HG03460 (cell line): ENCODE measurements at regions not wholly inside any gene's neighbourhood (a gene's known extent, or its start where the extent isn't known, plus 50 kb on each side); places are given as distances from the start of the nearest gene placed in this dataset.
"Not testable (repeated sequence)": the region's sequence is repeated elsewhere in the genome, so short reads cannot be mapped to it uniquely, and the experiment has no call there.

ENCODE experiments used
- ATAC-seq: cut with Tn5 transposase; IDR thresholded peaks from one replicate; pipeline ENCODE4 v1.9.1; 2021; ENCODE audit not compliant: unreplicated experiment

GRCh38 chr6:56719315-56720058 is 76.8 kb upstream of the DST start:
- not testable (repeated sequence) for ATAC-seq

GRCh38 chr6:56718236-56718635 is 75.5 kb upstream of the DST start:
- no peak for ATAC-seq

GRCh38 chr6:56716229-56716628 is 73.5 kb upstream of the DST start:
- no peak for ATAC-seq

- no peak for ATAC-seq
These were observed 73.1 kb upstream of the DST start for GRCh38 chr6:56715741-56716140.

GRCh38 chr6:56714982-56715456 is 72.3 kb upstream of the DST start:
- ATAC-seq = no peak

GRCh38 chr6:56714273-56714672 is 71.6 kb upstream of the DST start:
- ATAC-seq = no peak

GRCh38 chr6:56713254-56713672 is 70.6 kb upstream of the DST start:
- no peak for ATAC-seq

- ATAC-seq = no peak
These were observed 68.3 kb upstream of the DST start for GRCh38 chr6:56710967-56711366.

GRCh38 chr6:56709650-56710049 is 67.0 kb upstream of the DST start:
- no peak for ATAC-seq

GRCh38 chr6:56708810-56709597 is 66.3 kb upstream of the DST start:
- no peak for ATAC-seq

GRCh38 chr6:56706981-56707726 is 64.5 kb upstream of the DST start:
- ATAC-seq = no peak

- ATAC-seq = no peak
These were observed 56.5 kb upstream of the DST start for GRCh38 chr6:56699066-56699654.

- no peak for ATAC-seq
These were observed 53.0 kb upstream of the DST start for GRCh38 chr6:56695702-56696101.

- ATAC-seq = no peak
These were observed 51.3 kb upstream of the DST start for GRCh38 chr6:56694002-56694401.

GRCh38 chr6:56693246-56693607 is 50.5 kb upstream of the DST start:
- ATAC-seq = no peak

GRCh38 chr6:56692523-56693245 is 50.0 kb upstream of the DST start:
- no peak for ATAC-seq
